Fibroblast of gingiva (primary cell): ENCODE measurements at regions not wholly inside any gene's neighbourhood (a gene's known extent, or its start where the extent isn't known, plus 50 kb on each side); places are given as distances from the start of the nearest gene placed in this dataset.
"Not testable (repeated sequence)": the region's sequence is repeated elsewhere in the genome, so short reads cannot be mapped to it uniquely, and the experiment has no call there.

Experiments used
- DNase-seq: peaks from one replicate; pipeline ENCODE4 v3.0.0-alpha.2; 2011; ENCODE audit warnings: low read depth

DNA sequence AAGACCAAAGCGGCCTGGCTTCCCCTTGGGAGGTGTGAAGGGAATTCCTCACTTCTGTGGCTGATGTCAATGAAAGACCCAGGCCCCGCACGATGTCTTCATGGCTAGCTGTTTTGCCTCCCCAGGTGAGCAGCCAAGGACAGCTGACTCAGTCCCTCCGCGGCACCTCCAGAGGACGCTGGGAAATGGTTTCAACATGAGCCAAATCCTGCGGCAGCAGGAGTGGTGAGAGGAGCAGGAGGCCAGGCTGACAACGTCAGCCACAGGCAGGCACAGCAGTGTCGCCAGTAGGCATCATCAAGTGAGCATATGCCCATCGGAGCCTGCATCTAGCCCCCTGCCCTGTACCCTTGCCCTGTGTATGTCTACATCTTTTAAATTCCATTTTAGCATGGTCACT, 156.4 kb upstream of the RAB6C start:
- no peak for DNase-seq

GRCh38 chr2:129827311-129828090, 152.0 kb upstream of the RAB6C start:
- no peak for DNase-seq

- no peak for DNase-seq
Observed at GRCh38 chr2:129828792-129829191, 150.7 kb upstream of the RAB6C start.

GRCh38 chr2:129829588-129829987, 149.9 kb upstream of the RAB6C start:
- DNase-seq, result no peak

- DNase-seq, result no peak
Observed at GRCh38 chr2:129831018-129831417, 148.4 kb upstream of the RAB6C start.

GRCh38 chr2:129833465-129833864, 146.0 kb upstream of the RAB6C start:
- not testable (repeated sequence) for DNase-seq

- DNase-seq, result no peak
Observed at GRCh38 chr2:129847043-129847442, 132.4 kb upstream of the RAB6C start.

- DNase-seq, result peak; percentile 58
Observed at GRCh38 chr2:129849559-129850160, 129.8 kb upstream of the RAB6C start.

GRCh38 chr2:129857200-129857599, 122.3 kb upstream of the RAB6C start:
- DNase-seq, result no peak

DNA sequence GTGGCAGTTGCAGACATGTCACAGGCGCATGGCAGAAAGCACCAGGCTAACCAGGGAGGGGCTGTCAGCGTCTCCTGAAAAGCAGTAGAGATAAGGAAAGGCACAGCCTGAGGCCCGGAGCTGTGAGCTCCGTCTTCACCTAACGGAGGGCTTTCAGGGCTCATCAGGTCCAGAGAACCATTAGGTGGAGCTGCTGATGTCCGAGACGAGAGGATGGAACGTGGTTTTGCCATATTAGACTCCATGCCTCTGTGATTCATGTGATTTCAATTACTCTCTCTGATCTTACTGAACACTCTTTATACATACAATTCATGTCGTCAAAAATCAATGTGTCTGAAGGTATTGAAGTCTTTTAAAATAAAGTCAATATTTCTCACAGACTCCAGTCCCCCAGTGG, 120.3 kb upstream of the RAB6C start:
- DNase-seq, result no peak

DNA sequence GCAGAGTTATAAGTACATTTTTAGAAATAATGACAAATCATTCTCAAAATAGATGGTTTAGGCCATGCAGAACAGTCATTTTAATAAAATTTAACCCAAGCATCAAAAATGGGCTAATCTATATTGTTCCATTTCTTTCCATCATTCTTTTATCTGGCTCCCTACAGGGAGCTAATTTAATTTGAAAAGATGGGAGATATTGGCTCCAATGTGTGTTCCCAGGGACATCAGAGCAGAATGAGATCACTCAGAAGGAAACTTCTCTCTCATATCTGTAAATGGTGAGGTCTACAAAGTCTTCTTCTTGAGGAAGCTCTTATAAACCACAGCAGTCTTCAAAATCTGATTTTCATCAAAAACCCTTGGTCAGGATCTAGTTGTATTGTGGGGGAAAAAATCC, 119.4 kb upstream of the RAB6C start:
- no peak for DNase-seq

DNA sequence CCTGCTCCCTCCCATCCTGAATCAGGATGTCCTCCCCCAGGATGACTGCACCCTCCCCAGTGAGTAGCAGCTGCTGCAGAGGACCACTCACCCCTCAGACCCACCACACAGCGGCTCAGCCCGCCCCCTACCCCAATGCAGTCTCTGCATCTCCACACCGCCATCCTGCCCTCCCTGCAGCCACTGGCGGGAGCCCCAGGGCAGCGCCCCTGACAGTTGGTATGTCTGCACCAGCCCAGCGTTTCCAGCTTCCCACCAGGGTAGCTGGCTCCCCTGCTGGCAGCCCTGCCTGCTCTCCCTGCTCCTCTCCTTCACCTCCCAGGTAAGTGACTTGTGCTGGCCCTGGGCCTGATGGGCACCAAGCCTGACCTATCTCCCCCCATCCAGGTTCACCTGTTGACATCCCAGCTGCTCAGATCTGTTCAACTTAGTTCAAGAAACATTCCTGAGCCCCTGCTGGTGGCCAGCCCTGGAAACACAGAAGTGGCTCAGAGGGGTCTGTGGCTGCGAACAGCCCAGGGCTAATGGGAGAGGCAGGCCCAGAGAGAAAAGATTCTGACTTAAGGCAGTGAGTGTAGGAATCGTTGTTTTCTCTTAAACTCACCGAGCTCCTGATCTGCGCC, 117.7 kb upstream of the RAB6C start:
- DNase-seq, result no peak

DNA sequence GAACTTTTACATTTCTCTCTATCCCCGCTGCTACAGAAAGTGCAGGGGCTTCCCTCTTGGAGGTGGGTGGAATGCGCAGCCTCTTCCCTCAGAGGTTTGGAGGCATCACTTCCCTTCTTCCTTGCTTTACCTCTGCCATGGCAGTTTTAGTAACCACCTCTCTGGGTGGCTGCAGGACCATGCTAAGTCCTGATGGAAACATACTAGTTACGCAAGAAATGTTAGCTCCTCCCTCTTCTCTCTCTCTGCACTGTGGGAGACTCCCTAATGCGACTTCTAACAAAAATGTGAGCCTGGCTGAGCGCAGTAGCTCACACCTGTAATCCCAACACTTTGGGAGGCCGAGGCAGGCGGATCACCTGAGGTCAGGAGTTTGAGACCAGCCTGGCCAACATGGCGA, 116.8 kb upstream of the RAB6C start:
- DNase-seq, result no peak

DNA sequence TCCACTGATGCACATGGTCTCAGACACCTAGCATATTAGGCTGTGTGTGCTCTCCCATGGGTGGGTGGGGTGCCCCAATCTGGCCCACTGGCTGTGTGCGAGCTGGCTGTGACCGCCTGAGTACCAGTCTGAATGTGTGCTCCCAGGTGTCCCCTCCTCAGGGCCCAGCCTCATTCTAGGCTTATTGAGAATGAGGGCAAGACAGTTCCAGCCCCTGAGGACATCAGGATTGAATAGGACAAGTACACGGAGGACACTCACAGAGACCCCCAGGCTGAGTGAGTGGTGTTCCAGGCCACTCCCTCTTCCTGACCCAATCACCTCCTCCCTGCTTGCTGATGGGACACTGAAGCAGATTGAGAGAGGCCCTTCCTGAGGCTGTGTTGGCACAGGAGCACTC, 116.1 kb upstream of the RAB6C start:
- DNase-seq, result no peak

GRCh38 chr2:129864719-129865118, 114.7 kb upstream of the RAB6C start:
- no peak for DNase-seq

GRCh38 chr2:129865976-129866375, 113.5 kb upstream of the RAB6C start:
- no peak for DNase-seq

DNA sequence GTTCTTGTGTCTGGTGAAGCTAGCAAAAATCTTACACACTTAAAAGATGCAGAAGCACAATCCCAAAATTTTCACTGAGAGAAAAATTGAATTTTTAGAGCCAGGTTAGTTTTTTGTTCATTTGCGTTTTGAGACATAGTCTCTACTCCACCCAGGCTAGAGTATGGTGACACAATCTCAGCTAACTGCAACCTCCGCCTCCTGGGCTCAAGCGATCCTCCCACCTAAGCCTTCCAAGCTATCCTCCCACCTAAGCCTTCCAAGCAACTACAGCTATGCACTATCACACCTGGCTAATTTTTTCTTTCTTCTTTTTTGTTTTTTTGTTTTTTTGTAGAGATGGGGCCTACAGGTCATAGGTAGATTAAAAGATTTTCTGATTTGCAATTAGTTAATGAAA, 113.1 kb upstream of the RAB6C start:
- DNase-seq, result no peak

DNA sequence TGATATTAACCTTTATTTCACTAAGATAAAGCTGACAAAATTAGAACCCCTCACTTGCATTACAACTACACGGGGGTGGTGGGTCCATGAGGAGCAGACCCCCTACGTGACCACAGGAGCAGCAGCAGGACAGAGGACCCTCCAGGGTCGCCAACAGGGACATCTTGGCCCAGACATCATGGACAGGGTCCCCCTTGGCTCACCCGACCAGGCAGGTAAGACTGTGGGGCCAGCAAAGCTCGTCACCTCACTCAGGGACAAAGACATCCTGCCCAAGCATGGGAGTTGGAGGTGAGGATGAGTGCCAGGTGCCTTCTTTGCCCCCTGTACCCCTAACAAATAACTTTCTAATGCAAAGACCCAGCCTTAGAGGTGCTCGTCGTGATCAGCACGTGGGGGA, 111.3 kb upstream of the RAB6C start:
- no peak for DNase-seq

DNA sequence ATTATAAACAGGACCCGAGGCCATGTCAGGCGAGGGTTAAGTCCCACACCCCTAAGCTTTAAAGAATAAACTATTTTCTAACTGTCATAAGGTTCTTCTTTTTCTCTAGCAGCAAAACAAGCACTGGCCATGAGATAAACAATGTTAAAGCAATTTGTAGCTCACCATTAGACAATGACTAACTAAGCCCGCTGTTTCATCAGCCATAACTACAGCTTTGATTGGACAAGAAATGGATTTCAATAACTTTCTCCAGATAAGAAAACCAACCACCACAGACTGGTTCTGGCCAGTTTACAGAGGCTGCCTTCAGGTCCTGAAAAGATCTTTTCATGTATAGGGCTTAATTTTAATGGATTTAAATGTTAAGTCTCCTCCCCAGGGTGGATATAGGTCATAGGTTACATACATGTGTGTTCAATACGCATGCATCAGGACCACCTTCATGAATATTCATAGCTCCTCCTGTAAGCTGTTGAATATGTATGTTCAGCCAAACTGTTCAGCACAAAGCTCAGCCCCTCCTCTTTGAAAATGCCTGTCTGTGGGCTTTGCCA, 108.7 kb upstream of the RAB6C start:
- DNase-seq, result no peak

GRCh38 chr2:129872446-129872845, 107.0 kb upstream of the RAB6C start:
- DNase-seq, result no peak

GRCh38 chr2:129876541-129876940, 102.9 kb upstream of the RAB6C start:
- no peak for DNase-seq

DNA sequence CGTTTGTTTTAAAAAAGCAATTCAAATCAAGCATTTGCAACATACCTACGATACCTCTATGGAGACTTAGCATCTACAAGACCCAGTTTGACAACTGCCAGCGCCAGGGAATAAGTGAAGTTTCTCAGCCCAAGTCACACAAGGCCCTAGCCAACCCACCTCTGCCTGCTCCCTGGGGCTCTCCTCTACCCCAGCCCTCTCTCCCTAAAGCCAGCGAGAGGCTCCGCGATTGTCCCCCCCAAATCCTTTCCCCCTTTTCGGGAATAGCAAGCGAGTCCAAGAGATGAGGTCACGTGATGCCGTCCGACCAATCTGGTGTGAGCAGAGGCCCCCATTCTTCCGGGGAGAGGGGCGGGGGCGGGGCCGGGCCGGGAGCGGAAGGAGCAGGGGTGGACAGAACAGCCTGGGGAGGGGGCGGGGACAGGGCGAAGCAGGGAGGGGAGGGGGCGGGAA, 102.2 kb upstream of the RAB6C start:
- peak; percentile 51 for DNase-seq
